Spleen (tissue), 7 donors: ENCODE measurements at regions not wholly inside any gene's neighbourhood (a gene's known extent, or its start where the extent isn't known, plus 50 kb on each side); places are given as distances from the start of the nearest gene placed in this dataset.

Experiments used
- CTCF ChIP-seq, 11 experiments: fragments of 200-600 bp in 7 of 11; fragments of 450-650 bp in 4 of 11; sonication (generic) in 4 of 11; IDR thresholded peaks in 8 of 11; conservative IDR thresholded peaks in 3 of 11; 1 replicate in 7 of 11; 2 replicates in 4 of 11; pipeline versions ENCODE4 v1.4.0 to v1.8.0; 2016 to 2021; ENCODE audit warnings: antibody characterized with exemption in 11 of 11, inconsistent platforms in 4 of 11, mild to moderate bottlenecking in 1 of 11
- POLR2A ChIP-seq, 3 donors: fragments of 450-650 bp; IDR thresholded peaks; one replicate each; pipeline ENCODE4 v1.5.1; 2017; ENCODE audit warnings: antibody characterized with exemption in 3 of 3, mild to moderate bottlenecking in 1 of 3
- donor health status: DM: no; HTN: no; CAD: no; lungs with moderate emphysema.
- donor health status: DM: no; HTN: no; CAD: no.
- donor health status: DM: no; HTN: no; CAD: no.

GRCh38 chr2:168357797-168358472 lies 98.1 kb upstream of the CERS6 start:
- TF ChIP-seq CTCF (IDR thresholded peaks at IDR 0.05 in 8 of 11, conservative IDR thresholded peaks at IDR 0.05 in 3 of 11) (no peak), POLR2A (IDR thresholded peaks at IDR 0.05) (no peak)
